ENCODE measurements at regions not wholly inside any gene's neighbourhood (a gene's known extent, or its start where the extent isn't known, plus 50 kb on each side); places are given as distances from the start of the nearest gene placed in this dataset.

DNA sequence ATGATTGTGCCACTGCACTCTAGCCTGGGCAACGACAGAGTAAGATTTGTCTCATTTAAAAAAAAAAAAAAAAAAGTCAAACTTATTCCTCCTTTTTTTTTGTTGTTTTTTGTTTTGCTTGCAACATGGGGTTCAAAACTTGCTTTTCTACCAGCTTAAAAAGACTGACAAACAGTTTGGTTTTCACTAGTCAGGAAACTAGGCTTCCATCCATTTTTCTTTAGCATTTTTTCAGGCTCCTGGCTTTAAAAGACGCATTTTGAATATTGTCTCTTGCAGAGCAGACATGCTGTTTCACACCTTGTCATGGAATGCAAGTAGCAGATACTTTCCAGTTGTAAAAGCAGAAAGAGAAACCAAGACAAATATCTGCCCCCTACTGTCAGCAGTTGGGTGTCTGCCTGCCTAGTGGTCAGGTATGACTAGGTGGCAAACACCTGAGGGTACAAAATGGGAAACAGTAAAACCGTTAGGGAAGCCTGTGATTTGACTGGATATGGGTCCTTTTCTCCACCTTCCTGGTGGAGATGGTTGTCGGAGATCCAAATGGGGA is 139.9 kb downstream of the CCDC71L start:
- H3K4me3 ChIP-seq: no peak overlapping the region
- DNase-seq: no peak
- H3K36me3 ChIP-seq: no peaks in the 10 kb centered on the region
- no peaks in the 10 kb centered on the region for H3K9me3 ChIP-seq
- no peak for TF ChIP-seq POLR2A (IDR thresholded peaks at IDR 0.05)
- TF ChIP-seq, protein P1, sequence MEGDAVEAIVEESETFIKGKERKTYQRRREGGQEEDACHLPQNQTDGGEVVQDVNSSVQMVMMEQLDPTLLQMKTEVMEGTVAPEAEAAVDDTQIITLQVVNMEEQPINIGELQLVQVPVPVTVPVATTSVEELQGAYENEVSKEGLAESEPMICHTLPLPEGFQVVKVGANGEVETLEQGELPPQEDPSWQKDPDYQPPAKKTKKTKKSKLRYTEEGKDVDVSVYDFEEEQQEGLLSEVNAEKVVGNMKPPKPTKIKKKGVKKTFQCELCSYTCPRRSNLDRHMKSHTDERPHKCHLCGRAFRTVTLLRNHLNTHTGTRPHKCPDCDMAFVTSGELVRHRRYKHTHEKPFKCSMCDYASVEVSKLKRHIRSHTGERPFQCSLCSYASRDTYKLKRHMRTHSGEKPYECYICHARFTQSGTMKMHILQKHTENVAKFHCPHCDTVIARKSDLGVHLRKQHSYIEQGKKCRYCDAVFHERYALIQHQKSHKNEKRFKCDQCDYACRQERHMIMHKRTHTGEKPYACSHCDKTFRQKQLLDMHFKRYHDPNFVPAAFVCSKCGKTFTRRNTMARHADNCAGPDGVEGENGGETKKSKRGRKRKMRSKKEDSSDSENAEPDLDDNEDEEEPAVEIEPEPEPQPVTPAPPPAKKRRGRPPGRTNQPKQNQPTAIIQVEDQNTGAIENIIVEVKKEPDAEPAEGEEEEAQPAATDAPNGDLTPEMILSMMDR (IDR thresholded peaks at IDR 0.05): no peak
- H3K27me3 ChIP-seq: no peaks in the 10 kb centered on the region
- no peak overlapping the region for H3K27ac ChIP-seq
- no peaks in the 10 kb centered on the region for H3K4me1 ChIP-seq

DNA sequence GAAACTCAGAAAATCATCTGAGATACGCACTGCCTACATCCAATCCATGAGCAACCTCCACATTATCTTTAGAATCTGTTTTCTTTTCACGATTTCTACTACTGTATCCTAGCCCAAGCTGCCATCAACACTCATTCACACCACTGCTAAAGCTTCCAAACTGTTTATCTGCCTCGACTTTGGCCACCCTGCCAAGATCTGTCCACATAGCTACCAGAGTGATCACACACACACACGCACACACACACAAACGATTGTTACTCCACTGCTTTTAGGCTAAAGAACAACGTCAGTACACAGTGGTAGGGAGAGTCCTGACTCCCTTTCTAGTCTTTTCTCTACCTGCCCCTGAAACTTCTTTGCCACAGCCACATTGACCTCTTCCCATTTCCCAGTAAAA is 142.0 kb downstream of the CCDC71L start:
- no peaks in the 10 kb centered on the region for H3K4me1 ChIP-seq
- H3K27me3 ChIP-seq: no peaks in the 10 kb centered on the region
- no peak overlapping the region for H3K4me3 ChIP-seq
- no peak for DNase-seq
- no peaks in the 10 kb centered on the region for H3K36me3 ChIP-seq
- no peak for TF ChIP-seq POLR2A (IDR thresholded peaks at IDR 0.05)
- TF ChIP-seq, protein P1 (IDR thresholded peaks at IDR 0.05): no peak
- H3K27ac ChIP-seq: no peak overlapping the region
- no peaks in the 10 kb centered on the region for H3K9me3 ChIP-seq

DNA sequence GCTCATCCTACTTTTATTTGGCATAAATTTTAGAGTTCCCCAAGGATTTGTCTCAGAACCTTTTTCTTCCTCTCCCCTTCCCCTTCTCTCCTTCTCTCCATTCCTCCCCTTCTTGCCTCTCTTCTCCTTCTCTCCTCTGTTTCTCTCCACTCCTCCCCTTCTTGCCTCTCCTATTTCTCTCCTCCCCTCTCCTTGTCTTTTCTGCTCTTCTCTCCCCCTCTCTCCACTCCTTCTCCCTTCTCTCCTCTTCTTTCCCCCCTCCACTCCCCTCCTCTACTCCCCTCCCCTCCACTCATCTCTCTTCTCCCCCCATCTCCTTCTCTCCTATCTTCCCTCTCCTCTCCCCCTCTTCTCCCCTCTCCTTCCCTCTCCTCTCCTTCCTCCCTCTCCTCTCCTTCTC is 142.7 kb downstream of the CCDC71L start:
- TF ChIP-seq POLR2A (IDR thresholded peaks at IDR 0.05): no peak
- TF ChIP-seq, protein P1 (IDR thresholded peaks at IDR 0.05): no peak
- H3K36me3 ChIP-seq: no peaks in the 10 kb centered on the region
- no peak for DNase-seq
- no peak overlapping the region for H3K4me3 ChIP-seq
- no peaks in the 10 kb centered on the region for H3K27me3 ChIP-seq
- no peak overlapping the region for H3K27ac ChIP-seq
- no peaks in the 10 kb centered on the region for H3K4me1 ChIP-seq
- no peaks in the 10 kb centered on the region for H3K9me3 ChIP-seq

DNA sequence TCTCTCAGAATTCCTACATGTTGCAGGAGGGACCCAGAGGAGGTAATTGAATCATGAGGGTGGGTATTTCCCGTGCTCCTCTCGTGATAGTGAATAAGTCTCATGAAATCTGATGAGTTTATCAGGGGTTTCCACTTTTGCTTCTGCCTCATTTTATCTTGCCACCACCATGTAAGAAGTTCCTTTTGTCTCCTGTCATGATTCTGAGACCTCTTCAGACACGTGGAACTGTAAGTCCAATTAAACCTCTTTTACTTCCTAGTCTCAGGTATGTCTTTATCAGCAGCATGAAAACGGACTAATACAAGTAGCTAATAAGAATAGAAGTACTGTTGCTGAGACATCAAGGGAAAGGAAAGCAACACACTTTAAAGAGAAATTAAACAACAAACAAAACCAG is 143.4 kb downstream of the CCDC71L start:
- H3K9me3 ChIP-seq: no peaks in the 10 kb centered on the region
- DNase-seq: no peak
- H3K27ac ChIP-seq: no peak overlapping the region
- no peaks in the 10 kb centered on the region for H3K4me1 ChIP-seq
- TF ChIP-seq, protein P1 (IDR thresholded peaks at IDR 0.05): no peak
- TF ChIP-seq POLR2A (IDR thresholded peaks at IDR 0.05): no peak
- H3K4me3 ChIP-seq: no peak overlapping the region
- H3K27me3 ChIP-seq: no peaks in the 10 kb centered on the region
- no peaks in the 10 kb centered on the region for H3K36me3 ChIP-seq

DNA sequence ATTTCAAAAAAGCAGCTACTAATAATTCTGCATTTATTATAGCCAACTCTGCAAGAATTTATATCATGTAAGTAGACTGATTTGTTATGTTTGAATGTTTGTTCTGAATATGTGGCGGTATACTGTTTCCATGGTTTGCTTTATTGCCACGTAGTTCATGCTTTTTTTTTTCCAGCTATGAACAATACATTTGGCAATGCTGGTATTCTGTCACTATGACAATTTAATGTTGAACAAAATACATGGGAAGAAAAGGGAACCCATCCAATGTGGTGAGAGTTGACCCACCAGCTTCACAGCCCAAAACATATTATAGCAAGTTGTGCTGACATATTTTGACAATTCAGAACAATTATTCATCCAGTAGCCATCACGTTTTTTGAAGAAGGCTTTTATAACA is 145.6 kb downstream of the CCDC71L start:
- TF ChIP-seq POLR2A (IDR thresholded peaks at IDR 0.05): no peak
- TF ChIP-seq, protein P1 (IDR thresholded peaks at IDR 0.05): no peak
- DNase-seq: no peak
- no peak overlapping the region for H3K27ac ChIP-seq
- no peaks in the 10 kb centered on the region for H3K4me1 ChIP-seq
- no peaks in the 10 kb centered on the region for H3K9me3 ChIP-seq
- H3K27me3 ChIP-seq: no peaks in the 10 kb centered on the region
- H3K36me3 ChIP-seq: no peaks in the 10 kb centered on the region
- no peak overlapping the region for H3K4me3 ChIP-seq

DNA sequence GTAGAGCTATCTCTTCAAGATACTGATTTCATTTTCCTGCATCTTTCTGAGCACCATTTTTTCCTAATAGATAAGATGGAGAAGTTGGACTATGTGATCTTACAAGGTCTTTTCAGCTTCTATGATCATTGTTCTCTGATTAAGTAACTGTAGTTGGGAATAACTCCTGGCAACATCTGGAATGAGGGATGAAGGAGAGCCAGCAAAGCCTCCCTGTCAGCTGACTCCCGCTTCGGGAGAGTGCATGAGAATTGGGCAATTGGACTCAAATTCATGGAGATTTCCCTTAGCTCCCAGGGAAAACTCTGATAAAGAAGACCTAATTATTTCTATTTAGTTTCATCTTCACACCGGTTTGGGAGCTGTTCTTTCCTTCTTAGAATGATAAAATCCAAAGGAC is 146.1 kb downstream of the CCDC71L start:
- Histone ChIP-seq H3K4me1 (no peaks in the 10 kb centered on the region), H3K4me3 (no peak overlapping the region), H3K27ac (no peak overlapping the region), H3K9me3 (no peaks in the 10 kb centered on the region), H3K27me3 (no peaks in the 10 kb centered on the region), H3K36me3 (no peaks in the 10 kb centered on the region)
- no peak for DNase-seq
- TF ChIP-seq, protein P1 (IDR thresholded peaks at IDR 0.05): no peak
- TF ChIP-seq POLR2A (IDR thresholded peaks at IDR 0.05): no peak

Measured in Peyer's patch (tissue), 4 donors.